HEK293 (cell line): ENCODE measurements at regions not wholly inside any gene's neighbourhood (a gene's known extent, or its start where the extent isn't known, plus 50 kb on each side); places are given as distances from the start of the nearest gene placed in this dataset.

Experiments
- GLI4 ChIP-seq: fragments of 450-650 bp; formaldehyde crosslinking; IDR thresholded peaks from 2 replicates; pipeline ENCODE4 v1.5.1; 2016; ENCODE audit warnings: missing biosample characterization, missing genetic modification characterization
- KLF10 ChIP-seq: fragments of 450-650 bp; IDR thresholded peaks from 2 replicates; pipeline ENCODE4 v1.5.1; 2018; ENCODE audit warnings: missing biosample characterization, mild to moderate bottlenecking, missing genetic modification characterization
- PRDM1 ChIP-seq: fragments of 450-650 bp; formaldehyde crosslinking; IDR thresholded peaks from 2 replicates; pipeline ENCODE4; 2016; ENCODE audit warnings: missing biosample characterization, missing genetic modification characterization
- ZFP41 ChIP-seq: fragments of 450-650 bp; formaldehyde crosslinking; IDR thresholded peaks from 2 replicates; pipeline ENCODE4 v1.5.1; 2016; ENCODE audit warnings: missing biosample characterization, missing genetic modification characterization, borderline replicate concordance
- ZNF2 ChIP-seq: fragments of 450-650 bp; formaldehyde crosslinking; IDR thresholded peaks from 2 replicates; pipeline ENCODE4 v1.5.1; 2016; ENCODE audit warnings: missing biosample characterization, missing genetic modification characterization
- ZNF274 ChIP-seq, 2 experiments: fragments of 200-500 bp in 1 of 2; fragments of 450-650 bp in 1 of 2; sonication (Bioruptor generic) in 1 of 2; formaldehyde crosslinking in 1 of 2; IDR thresholded peaks; 2 replicates each; pipeline versions ENCODE4 v1.5.1 to v1.6.1; 2014 to 2016; ENCODE audit warnings: borderline replicate concordance in 1 of 2, inconsistent platforms in 1 of 2, low read length in 1 of 2, missing biosample characterization in 1 of 2, missing genetic modification characterization in 1 of 2
- ZNF830 ChIP-seq: fragments of 450-650 bp; IDR thresholded peaks from 2 replicates; pipeline ENCODE4 v1.5.0; 2018; ENCODE audit warnings: missing biosample characterization, missing genetic modification characterization, low read depth, mild to moderate bottlenecking, moderate library complexity
- TF ChIP-seq, protein P1 (sequence below): fragments of 450-650 bp; formaldehyde crosslinking; IDR thresholded peaks from 2 replicates; pipeline ENCODE4 v1.5.1; 2016; ENCODE audit warnings: missing biosample characterization, missing genetic modification characterization
- TF ChIP-seq, protein P2 (sequence below): fragments of 450-650 bp; formaldehyde crosslinking; IDR thresholded peaks from 2 replicates; pipeline ENCODE4 v1.5.1; 2017; ENCODE audit warnings: missing biosample characterization, mild to moderate bottlenecking, missing genetic modification characterization, moderate library complexity

DNA sequence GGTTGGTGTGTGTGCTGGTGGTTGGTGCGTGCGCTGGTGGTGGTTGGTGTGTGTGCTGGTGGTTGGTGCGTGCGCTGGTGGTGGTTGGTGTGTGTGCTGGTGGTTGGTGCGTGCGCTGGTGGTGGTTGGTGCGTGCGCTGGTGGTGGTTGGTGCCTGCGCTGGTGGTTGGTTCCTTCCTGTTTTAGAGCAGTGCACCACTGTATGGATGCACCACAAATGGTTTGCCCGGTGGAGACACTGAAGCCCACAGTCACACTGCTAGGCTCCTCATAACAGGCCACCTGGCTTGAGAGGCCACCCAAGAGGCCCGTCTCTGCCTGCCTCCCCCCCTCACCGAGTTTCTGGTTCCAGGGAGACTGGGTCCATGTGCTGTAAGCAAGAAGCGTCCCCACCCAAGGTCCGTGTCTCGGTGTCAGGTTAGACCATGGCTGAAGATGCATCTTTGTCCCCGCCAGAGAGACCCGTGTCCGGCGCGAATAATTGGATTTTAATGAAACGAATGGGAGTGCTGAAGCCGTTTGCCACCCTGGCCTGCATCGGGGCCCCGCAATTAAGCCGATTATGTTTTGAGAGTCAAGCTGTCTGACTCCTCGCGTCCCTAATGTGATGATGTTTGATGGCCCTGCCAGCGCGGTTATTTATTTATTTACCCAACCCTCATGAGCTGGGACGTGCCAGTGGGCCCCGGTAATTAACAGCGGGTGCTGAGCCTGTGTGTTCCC lies 161.3 kb upstream of the GSE1 start:
- no peak for TF ChIP-seq PRDM1 (tag by site-specific recombination)
- TF ChIP-seq GLI4 = no peak
- no peak for TF ChIP-seq ZNF274 (IDR thresholded peaks at IDR 0.05; ENCODE audit: low read length)
- no peak for TF ChIP-seq ZNF274 (tag by site-specific recombination; IDR thresholded peaks at IDR 0.05; ENCODE audit: borderline replicate concordance)
- no peak for TF ChIP-seq ZNF830 (tag by site-specific recombination)
- TF ChIP-seq, protein P1, sequence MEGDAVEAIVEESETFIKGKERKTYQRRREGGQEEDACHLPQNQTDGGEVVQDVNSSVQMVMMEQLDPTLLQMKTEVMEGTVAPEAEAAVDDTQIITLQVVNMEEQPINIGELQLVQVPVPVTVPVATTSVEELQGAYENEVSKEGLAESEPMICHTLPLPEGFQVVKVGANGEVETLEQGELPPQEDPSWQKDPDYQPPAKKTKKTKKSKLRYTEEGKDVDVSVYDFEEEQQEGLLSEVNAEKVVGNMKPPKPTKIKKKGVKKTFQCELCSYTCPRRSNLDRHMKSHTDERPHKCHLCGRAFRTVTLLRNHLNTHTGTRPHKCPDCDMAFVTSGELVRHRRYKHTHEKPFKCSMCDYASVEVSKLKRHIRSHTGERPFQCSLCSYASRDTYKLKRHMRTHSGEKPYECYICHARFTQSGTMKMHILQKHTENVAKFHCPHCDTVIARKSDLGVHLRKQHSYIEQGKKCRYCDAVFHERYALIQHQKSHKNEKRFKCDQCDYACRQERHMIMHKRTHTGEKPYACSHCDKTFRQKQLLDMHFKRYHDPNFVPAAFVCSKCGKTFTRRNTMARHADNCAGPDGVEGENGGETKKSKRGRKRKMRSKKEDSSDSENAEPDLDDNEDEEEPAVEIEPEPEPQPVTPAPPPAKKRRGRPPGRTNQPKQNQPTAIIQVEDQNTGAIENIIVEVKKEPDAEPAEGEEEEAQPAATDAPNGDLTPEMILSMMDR (tag by site-specific recombination) = no peak
- no peak for TF ChIP-seq KLF10 (tag by site-specific recombination)
- TF ChIP-seq ZNF2 (tag by site-specific recombination) = no peak
- no peak for TF ChIP-seq ZFP41 (tag by site-specific recombination)
- TF ChIP-seq, protein P2, sequence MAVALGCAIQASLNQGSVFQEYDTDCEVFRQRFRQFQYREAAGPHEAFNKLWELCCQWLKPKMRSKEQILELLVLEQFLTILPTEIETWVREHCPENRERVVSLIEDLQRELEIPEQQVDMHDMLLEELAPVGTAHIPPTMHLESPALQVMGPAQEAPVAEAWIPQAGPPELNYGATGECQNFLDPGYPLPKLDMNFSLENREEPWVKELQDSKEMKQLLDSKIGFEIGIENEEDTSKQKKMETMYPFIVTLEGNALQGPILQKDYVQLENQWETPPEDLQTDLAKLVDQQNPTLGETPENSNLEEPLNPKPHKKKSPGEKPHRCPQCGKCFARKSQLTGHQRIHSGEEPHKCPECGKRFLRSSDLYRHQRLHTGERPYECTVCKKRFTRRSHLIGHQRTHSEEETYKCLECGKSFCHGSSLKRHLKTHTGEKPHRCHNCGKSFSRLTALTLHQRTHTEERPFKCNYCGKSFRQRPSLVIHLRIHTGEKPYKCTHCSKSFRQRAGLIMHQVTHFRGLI (tag by site-specific recombination) = no peak
